ENCODE measurements at regions not wholly inside any gene's neighbourhood (a gene's known extent, or its start where the extent isn't known, plus 50 kb on each side); places are given as distances from the start of the nearest gene placed in this dataset.

DNA sequence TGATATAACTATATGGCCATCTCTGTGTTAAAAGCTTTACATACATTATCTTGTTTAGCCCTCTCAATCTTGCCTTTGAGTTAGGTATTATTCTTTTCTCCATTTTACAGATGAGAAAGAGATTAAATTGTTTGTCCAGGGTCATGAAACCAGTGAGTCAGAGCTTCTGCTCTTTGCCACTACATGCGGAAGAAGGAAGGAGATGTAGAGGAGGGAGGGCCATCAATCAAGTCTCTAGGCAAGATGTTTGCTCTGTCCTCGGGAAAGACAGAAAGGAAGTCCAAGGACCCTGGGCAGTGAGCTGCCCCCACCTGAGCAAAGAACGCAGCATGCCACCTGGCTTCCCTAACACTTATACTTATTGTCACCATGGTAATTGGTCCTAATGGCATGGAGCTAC lies 133.7 kb upstream of the IL1RAPL2 start:
- H3K36me3 ChIP-seq (ENCODE audit: control insufficient read depth, insufficient read depth, low read length), result no peaks in the 10 kb centered on the region
- H3K4me1 ChIP-seq (ENCODE audit: control insufficient read depth, insufficient read depth, low read length), result no peaks in the 10 kb centered on the region
- no peak overlapping the region for H3K27ac ChIP-seq (ENCODE audit: low read length)
- TF ChIP-seq TCF7L2 (IDR thresholded peaks at IDR 0.05; ENCODE audit: low read depth, low read length), result no peak
- no peak for TF ChIP-seq SIN3A (IDR thresholded peaks at IDR 0.05; ENCODE audit: borderline replicate concordance, insufficient read depth, low read depth, low read length)
- DNase-seq (ENCODE audit: low read depth, low spot score) (no peak), ATAC-seq (no peak)
- no peaks in the 10 kb centered on the region for H3K9me3 ChIP-seq (ENCODE audit: control insufficient read depth, insufficient read depth, low read depth, low read length)
- no TSS peak for BruUV-seq (replicated peaks)
- no peak overlapping the region for H3K4me3 ChIP-seq (ENCODE audit: low read depth in 2 of 2, low read length in 2 of 2)
- ChIA-PET CTCF (no interaction called here), POLR2A (no interaction called here)
- in situ Hi-C loops (cut with HindIII; ENCODE audit: low pct_unique_long_range_greater_than_20kb, low sequenced_read_pairs), result no loop called here
- no peaks in the 10 kb centered on the region; the same call in 1 of the 2 replicates for H3K27me3 ChIP-seq (ENCODE audit: control insufficient read depth, insufficient read depth, low read length)
- intact Hi-C loops (cut with micrococcal nuclease; ENCODE audit: unreplicated experiment), result no loop called here

DNA sequence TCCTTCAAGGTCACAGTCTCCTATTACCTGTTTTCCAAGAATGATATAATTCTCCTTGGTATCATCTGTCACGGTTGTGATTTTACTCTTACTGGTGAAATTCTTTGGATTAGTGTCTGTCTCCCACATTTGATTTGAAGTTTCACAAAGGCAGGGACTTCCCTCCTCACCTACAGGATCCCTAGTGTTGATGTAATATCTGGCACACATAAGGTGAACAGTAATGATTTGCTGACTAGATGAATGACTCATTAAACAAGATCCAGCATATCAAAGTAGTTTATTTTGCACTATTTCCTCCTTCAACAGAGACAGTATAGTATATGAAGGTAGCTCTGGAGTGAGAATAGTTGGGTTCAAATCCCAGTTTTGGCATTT lies 135.3 kb upstream of the IL1RAPL2 start:
- DNase-seq (ENCODE audit: low read depth, low spot score) (no peak), ATAC-seq (no peak)
- ChIA-PET CTCF (no interaction called here), POLR2A (no interaction called here)
- BruUV-seq (replicated peaks), result no TSS peak
- Histone ChIP-seq H3K36me3 (ENCODE audit: control insufficient read depth, insufficient read depth, low read length) (no peaks in the 10 kb centered on the region), H3K9me3 (ENCODE audit: control insufficient read depth, insufficient read depth, low read depth, low read length) (no peaks in the 10 kb centered on the region), H3K4me1 (ENCODE audit: control insufficient read depth, insufficient read depth, low read length) (no peaks in the 10 kb centered on the region), H3K27me3 (ENCODE audit: control insufficient read depth, insufficient read depth, low read length) (no peaks in the 10 kb centered on the region), H3K27ac (ENCODE audit: low read length) (no peak overlapping the region), H3K4me3 (ENCODE audit: low read depth in 2 of 2, low read length in 2 of 2) (no peak overlapping the region)
- in situ Hi-C loops (cut with HindIII; ENCODE audit: low pct_unique_long_range_greater_than_20kb, low sequenced_read_pairs) (no loop called here), intact Hi-C loops (cut with micrococcal nuclease; ENCODE audit: unreplicated experiment) (no loop called here)
- TF ChIP-seq, protein P1, sequence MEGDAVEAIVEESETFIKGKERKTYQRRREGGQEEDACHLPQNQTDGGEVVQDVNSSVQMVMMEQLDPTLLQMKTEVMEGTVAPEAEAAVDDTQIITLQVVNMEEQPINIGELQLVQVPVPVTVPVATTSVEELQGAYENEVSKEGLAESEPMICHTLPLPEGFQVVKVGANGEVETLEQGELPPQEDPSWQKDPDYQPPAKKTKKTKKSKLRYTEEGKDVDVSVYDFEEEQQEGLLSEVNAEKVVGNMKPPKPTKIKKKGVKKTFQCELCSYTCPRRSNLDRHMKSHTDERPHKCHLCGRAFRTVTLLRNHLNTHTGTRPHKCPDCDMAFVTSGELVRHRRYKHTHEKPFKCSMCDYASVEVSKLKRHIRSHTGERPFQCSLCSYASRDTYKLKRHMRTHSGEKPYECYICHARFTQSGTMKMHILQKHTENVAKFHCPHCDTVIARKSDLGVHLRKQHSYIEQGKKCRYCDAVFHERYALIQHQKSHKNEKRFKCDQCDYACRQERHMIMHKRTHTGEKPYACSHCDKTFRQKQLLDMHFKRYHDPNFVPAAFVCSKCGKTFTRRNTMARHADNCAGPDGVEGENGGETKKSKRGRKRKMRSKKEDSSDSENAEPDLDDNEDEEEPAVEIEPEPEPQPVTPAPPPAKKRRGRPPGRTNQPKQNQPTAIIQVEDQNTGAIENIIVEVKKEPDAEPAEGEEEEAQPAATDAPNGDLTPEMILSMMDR (IDR thresholded peaks at IDR 0.05), result no peak

DNA sequence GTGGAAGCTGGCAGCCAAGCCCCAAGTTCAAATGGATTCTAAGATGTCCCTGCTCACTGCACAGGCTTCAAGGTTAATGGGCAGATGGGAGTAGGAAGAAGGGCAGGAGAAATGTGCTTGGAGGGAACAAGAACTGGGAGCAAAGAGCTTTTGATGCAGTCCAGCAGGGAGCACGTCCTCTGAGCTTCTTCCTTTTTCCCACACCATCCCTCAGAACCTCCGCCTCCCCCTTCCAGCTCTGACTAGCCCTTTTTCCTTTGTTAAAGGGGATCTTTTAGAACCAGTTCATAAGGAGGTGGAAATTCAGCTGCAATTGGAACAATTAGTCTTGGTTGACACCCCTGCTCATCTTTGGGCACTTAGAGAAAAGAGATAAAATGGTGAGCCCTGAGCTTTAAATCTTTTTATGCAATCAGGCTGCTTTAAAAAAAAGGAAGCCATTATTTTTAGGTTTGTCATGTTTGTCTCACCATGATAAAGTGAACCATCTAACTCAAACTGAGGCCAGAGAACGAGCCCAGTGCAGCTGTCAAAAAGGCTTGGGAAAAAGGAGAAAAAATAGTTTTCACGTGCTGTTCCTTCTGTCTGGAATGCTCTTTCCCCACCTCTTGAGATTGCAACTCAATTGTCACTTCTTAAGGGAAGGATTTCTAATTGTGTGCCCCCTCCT lies 135.8 kb upstream of the IL1RAPL2 start:
- Histone ChIP-seq H3K27ac (ENCODE audit: low read length) (no peak overlapping the region), H3K4me3 (ENCODE audit: low read depth in 2 of 2, low read length in 2 of 2) (no peak overlapping the region), H3K9me3 (ENCODE audit: control insufficient read depth, insufficient read depth, low read depth, low read length) (no peaks in the 10 kb centered on the region), H3K27me3 (ENCODE audit: control insufficient read depth, insufficient read depth, low read length) (no peaks in the 10 kb centered on the region), H3K36me3 (ENCODE audit: control insufficient read depth, insufficient read depth, low read length) (no peaks in the 10 kb centered on the region), H3K4me1 (ENCODE audit: control insufficient read depth, insufficient read depth, low read length) (no peaks in the 10 kb centered on the region)
- ChIA-PET CTCF (no interaction called here), POLR2A (no interaction called here)
- in situ Hi-C loops (cut with HindIII; ENCODE audit: low pct_unique_long_range_greater_than_20kb, low sequenced_read_pairs) (no loop called here), intact Hi-C loops (cut with micrococcal nuclease; ENCODE audit: unreplicated experiment) (no loop called here)
- DNase-seq (ENCODE audit: low read depth, low spot score) (no peak), ATAC-seq (no peak)
- TF ChIP-seq, protein P2, sequence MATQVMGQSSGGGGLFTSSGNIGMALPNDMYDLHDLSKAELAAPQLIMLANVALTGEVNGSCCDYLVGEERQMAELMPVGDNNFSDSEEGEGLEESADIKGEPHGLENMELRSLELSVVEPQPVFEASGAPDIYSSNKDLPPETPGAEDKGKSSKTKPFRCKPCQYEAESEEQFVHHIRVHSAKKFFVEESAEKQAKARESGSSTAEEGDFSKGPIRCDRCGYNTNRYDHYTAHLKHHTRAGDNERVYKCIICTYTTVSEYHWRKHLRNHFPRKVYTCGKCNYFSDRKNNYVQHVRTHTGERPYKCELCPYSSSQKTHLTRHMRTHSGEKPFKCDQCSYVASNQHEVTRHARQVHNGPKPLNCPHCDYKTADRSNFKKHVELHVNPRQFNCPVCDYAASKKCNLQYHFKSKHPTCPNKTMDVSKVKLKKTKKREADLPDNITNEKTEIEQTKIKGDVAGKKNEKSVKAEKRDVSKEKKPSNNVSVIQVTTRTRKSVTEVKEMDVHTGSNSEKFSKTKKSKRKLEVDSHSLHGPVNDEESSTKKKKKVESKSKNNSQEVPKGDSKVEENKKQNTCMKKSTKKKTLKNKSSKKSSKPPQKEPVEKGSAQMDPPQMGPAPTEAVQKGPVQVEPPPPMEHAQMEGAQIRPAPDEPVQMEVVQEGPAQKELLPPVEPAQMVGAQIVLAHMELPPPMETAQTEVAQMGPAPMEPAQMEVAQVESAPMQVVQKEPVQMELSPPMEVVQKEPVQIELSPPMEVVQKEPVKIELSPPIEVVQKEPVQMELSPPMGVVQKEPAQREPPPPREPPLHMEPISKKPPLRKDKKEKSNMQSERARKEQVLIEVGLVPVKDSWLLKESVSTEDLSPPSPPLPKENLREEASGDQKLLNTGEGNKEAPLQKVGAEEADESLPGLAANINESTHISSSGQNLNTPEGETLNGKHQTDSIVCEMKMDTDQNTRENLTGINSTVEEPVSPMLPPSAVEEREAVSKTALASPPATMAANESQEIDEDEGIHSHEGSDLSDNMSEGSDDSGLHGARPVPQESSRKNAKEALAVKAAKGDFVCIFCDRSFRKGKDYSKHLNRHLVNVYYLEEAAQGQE (IDR thresholded peaks at IDR 0.05; ENCODE audit: insufficient read depth in 1 of 2, low read depth in 2 of 2, low read length in 1 of 2), result no peak
- TF ChIP-seq, protein P1 (IDR thresholded peaks at IDR 0.05), result no peak
- TF ChIP-seq POLR2AphosphoS5 (IDR thresholded peaks at IDR 0.05; ENCODE audit: low read depth, low read length) (no peak), TCF7L2 (IDR thresholded peaks at IDR 0.05; ENCODE audit: low read depth, low read length) (no peak), SIN3A (IDR thresholded peaks at IDR 0.05; ENCODE audit: borderline replicate concordance, insufficient read depth, low read depth, low read length) (no peak)
- no TSS peak for BruUV-seq (replicated peaks)

Measured in Panc1 (cell line).